H9 (cell line): ENCODE measurements at regions not wholly inside any gene's neighbourhood (a gene's known extent, or its start where the extent isn't known, plus 50 kb on each side); places are given as distances from the start of the nearest gene placed in this dataset.

ENCODE experiments used
- DNase-seq: peaks from one replicate; pipeline ENCODE4 v3.0.0-alpha.2; 2017
- H2AFZ ChIP-seq: one replicate; pipeline ENCODE4 v1.6.1; 2013; ENCODE audit warnings: mild to moderate bottlenecking, low read length, control low read depth, moderate library complexity
- H2AK5ac ChIP-seq: 2 replicates; pipeline ENCODE4 v1.6.1; 2013; ENCODE audit warnings: low read length, control low read depth, mixed read lengths; ENCODE audit not compliant: insufficient read length
- H2BK120ac ChIP-seq: one replicate; pipeline ENCODE4 v1.6.1; 2013; ENCODE audit warnings: low read depth, mild to moderate bottlenecking, low read length, control low read depth, inconsistent platforms; ENCODE audit not compliant: poor library complexity, severe bottlenecking
- H2BK12ac ChIP-seq: 2 replicates; pipeline ENCODE4 v1.6.1; 2013; ENCODE audit warnings: low read length, control low read depth, mixed read lengths, low read depth; ENCODE audit not compliant: insufficient read length
- H2BK15ac ChIP-seq: 2 replicates; pipeline ENCODE4 v1.6.1; 2013; ENCODE audit warnings: low read depth, low read length, control low read depth
- H2BK20ac ChIP-seq: one replicate; pipeline ENCODE4 v1.6.1; 2013; ENCODE audit warnings: low read depth, mild to moderate bottlenecking, low read length, control low read depth, inconsistent platforms; ENCODE audit not compliant: poor library complexity, severe bottlenecking
- H2BK5ac ChIP-seq: 2 replicates; pipeline ENCODE4 v1.6.1; 2013; ENCODE audit warnings: low read length, control low read depth, mixed read lengths; ENCODE audit not compliant: insufficient read length
- H3K14ac ChIP-seq: 2 replicates; pipeline ENCODE4 v1.6.1; 2013; ENCODE audit warnings: low read length, control low read depth; ENCODE audit not compliant: insufficient read depth
- H3K18ac ChIP-seq: 2 replicates; pipeline ENCODE4 v1.6.1; 2013; ENCODE audit warnings: low read depth, mild to moderate bottlenecking, mixed read lengths, low read length, control low read depth; ENCODE audit not compliant: insufficient read length
- H3K23ac ChIP-seq: 2 replicates; pipeline ENCODE4 v1.6.1; 2013; ENCODE audit warnings: low read length, control low read depth, mixed read lengths, low read depth; ENCODE audit not compliant: insufficient read length
- H3K23me2 ChIP-seq: 2 replicates; pipeline ENCODE4 v1.6.1; 2013; ENCODE audit warnings: low read depth, mild to moderate bottlenecking, mixed read lengths, low read length, control low read depth; ENCODE audit not compliant: insufficient read length, poor library complexity, severe bottlenecking
- H3K27ac ChIP-seq: 2 replicates; pipeline ENCODE4 v1.5.1; 2013; ENCODE audit warnings: low read length, control low read depth, mixed read lengths, low read depth; ENCODE audit not compliant: insufficient read length
- H3K27me3 ChIP-seq: 2 replicates; pipeline ENCODE4 v1.6.1; 2013; ENCODE audit warnings: low read length, control low read depth, inconsistent platforms; ENCODE audit not compliant: insufficient read depth
- H3K4ac ChIP-seq: 2 replicates; pipeline ENCODE4 v1.6.1; 2013; ENCODE audit warnings: low read depth, mild to moderate bottlenecking, control low read depth, inconsistent platforms, low read length, moderate library complexity
- H3K4me1 ChIP-seq: 2 replicates; pipeline ENCODE4 v1.6.1; 2013; ENCODE audit warnings: low read length, control low read depth, inconsistent platforms; ENCODE audit not compliant: insufficient read depth
- H3K4me2 ChIP-seq: 2 replicates; pipeline ENCODE4 v1.6.1; 2013; ENCODE audit warnings: low read length, control low read depth, mixed read lengths; ENCODE audit not compliant: insufficient read length, insufficient read depth
- H3K56ac ChIP-seq: 2 replicates; pipeline ENCODE4 v1.6.1; 2013; ENCODE audit warnings: low read depth, mild to moderate bottlenecking, mixed read lengths, low read length, control low read depth; ENCODE audit not compliant: insufficient read length
- H3K79me1 ChIP-seq: 2 replicates; pipeline ENCODE4 v1.6.1; 2013; ENCODE audit warnings: low read depth, mild to moderate bottlenecking, moderate library complexity, low read length, control low read depth, inconsistent platforms; ENCODE audit not compliant: insufficient read depth, poor library complexity, severe bottlenecking
- H3K79me2 ChIP-seq: 2 replicates; pipeline ENCODE4 v1.6.1; 2013; ENCODE audit warnings: low read length, control low read depth, inconsistent platforms; ENCODE audit not compliant: insufficient read depth
- H3K9ac ChIP-seq: 2 replicates; pipeline ENCODE4 v1.6.1; 2013; ENCODE audit warnings: low read length, control low read depth, mixed read lengths; ENCODE audit not compliant: insufficient read length; ENCODE audit errors: extremely low read depth
- H3K9me3 ChIP-seq: one replicate; pipeline ENCODE4 v1.6.1; 2013; ENCODE audit warnings: low read depth, low read length, inconsistent platforms; ENCODE audit not compliant: control insufficient read depth
- H3T11ph ChIP-seq: one replicate; pipeline ENCODE4 v1.6.1; 2013; ENCODE audit warnings: mild to moderate bottlenecking, low read length, control low read depth, inconsistent platforms
- H4K20me1 ChIP-seq: one replicate; pipeline ENCODE4 v1.6.1; 2013; ENCODE audit not compliant: control insufficient read depth, insufficient read length, insufficient read depth
- H4K5ac ChIP-seq: 2 replicates; pipeline ENCODE4 v1.6.1; 2013; ENCODE audit warnings: low read depth, mild to moderate bottlenecking, mixed read lengths, low read length, control low read depth; ENCODE audit not compliant: insufficient read length
- H4K8ac ChIP-seq: replicated peaks from 2 replicates; pipeline ENCODE4 v1.6.1; 2013; ENCODE audit warnings: low read length, control low read depth, mixed read lengths, low read depth; ENCODE audit not compliant: insufficient read length
- H4K91ac ChIP-seq: 2 replicates; pipeline ENCODE4 v1.6.1; 2013; ENCODE audit warnings: low read depth, mild to moderate bottlenecking, moderate library complexity, mixed read lengths, low read length, control low read depth; ENCODE audit not compliant: insufficient read length
- H3K27ac Mint-ChIP-seq, 3 experiments: 2 replicates in 2 of 3; 3 replicates in 1 of 3; pipeline ENCODE4 v1.8.0; 2020 to 2021; ENCODE audit warnings: mixed read lengths in 3 of 3, mild to moderate bottlenecking in 1 of 3, moderate library complexity in 1 of 3
- H3K27me3 Mint-ChIP-seq: 2 replicates; pipeline ENCODE4 v1.8.0; 2021; ENCODE audit warnings: low read depth, mild to moderate bottlenecking, moderate library complexity, mixed read lengths
- H3K36me3 Mint-ChIP-seq, 3 experiments: 2 replicates in 2 of 3; 3 replicates in 1 of 3; pipeline ENCODE4 v1.8.0; 2020 to 2021; ENCODE audit warnings: low read depth in 3 of 3, mixed read lengths in 3 of 3; ENCODE audit not compliant: insufficient read depth in 1 of 3
- H3K4me1 Mint-ChIP-seq, 2 experiments: 2 replicates each; pipeline ENCODE4 v1.8.0; 2020; ENCODE audit warnings: mixed read lengths in 2 of 2
- H3K4me3 Mint-ChIP-seq, 2 experiments: 2 replicates in 1 of 2; 3 replicates in 1 of 2; pipeline ENCODE4 v1.8.0; 2020 to 2021; ENCODE audit warnings: mild to moderate bottlenecking in 2 of 2, mixed read lengths in 2 of 2, moderate library complexity in 1 of 2
- H3K9me3 Mint-ChIP-seq, 2 experiments: 2 replicates in 1 of 2; 3 replicates in 1 of 2; pipeline ENCODE4 v1.8.0; 2020; ENCODE audit warnings: mild to moderate bottlenecking in 2 of 2, mixed read lengths in 2 of 2, moderate library complexity in 1 of 2
- WGBS: extraction: QIAGEN DNeasy Blood & Tissue Kit; methylation state at CpG from one replicate; pipeline ENCODE4 v1.1.7; 2013; ENCODE audit warnings: missing lambda C conversion rate, low lambda C conversion rate, mixed read lengths; ENCODE audit not compliant: insufficient read length; ENCODE audit errors: extremely low coverage; 5-methylcytosine and 5-hydroxymethylcytosine counted together
- TF ChIP-seq, protein P1 (sequence below): fragments of 200-600 bp; sonication (generic); conservative IDR thresholded peaks from 3 replicates; pipeline ENCODE4 v1.8.0; 2021; ENCODE audit warnings: antibody characterized with exemption, mild to moderate bottlenecking

DNA sequence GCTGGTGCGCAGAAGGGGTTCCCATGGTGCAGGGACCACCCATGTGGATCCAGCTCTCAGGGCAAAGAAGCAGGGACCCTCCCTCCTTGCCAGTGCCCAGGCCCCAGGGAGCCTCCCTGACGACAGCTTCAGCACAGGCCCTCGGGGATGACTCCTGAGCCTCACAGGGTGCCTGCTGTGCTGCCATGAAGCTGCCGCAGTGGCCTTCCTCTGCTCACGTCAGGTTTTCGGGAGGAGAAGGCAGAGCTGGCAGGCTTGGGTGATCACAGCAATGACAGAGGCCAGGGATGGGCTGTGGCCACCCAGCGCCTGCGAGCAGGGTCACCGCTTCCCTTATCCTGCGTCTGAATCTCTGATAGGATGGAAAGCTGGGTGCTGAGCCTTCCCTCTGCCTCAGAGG is 276.2 kb downstream of the BRD1 start:
- Histone ChIP-seq H3K56ac (no peak overlapping the region), H3K9me3 (peaks cover 8% of the 10 kb centered on the region), H2BK12ac (no peak overlapping the region), H2BK120ac (no peak overlapping the region), H3K18ac (no peak overlapping the region), H3K4me1 (no peaks in the 10 kb centered on the region), H3K79me2 (no peaks in the 10 kb centered on the region), H3K23ac (no peak overlapping the region), H3K79me1 (no peaks in the 10 kb centered on the region), H3K23me2 (no peaks in the 10 kb centered on the region), H3K9ac (no peak overlapping the region), H2BK15ac (no peak overlapping the region), H2BK20ac (no peak overlapping the region), H2AFZ (no peak overlapping the region), H3K27me3 (no peaks in the 10 kb centered on the region), H3K4me2 (no peak overlapping the region), H3T11ph (no peak overlapping the region), H4K5ac (no peak overlapping the region), H2AK5ac (no peak overlapping the region), H3K4ac (no peak overlapping the region), H3K14ac (no peak overlapping the region), H2BK5ac (no peak overlapping the region), H3K27ac (no peak overlapping the region), H4K91ac (no peak overlapping the region), H4K20me1 (no peaks in the 10 kb centered on the region), H4K8ac (no peak overlapping the region)
- Mint-ChIP-seq H3K27ac (no peak overlapping the region), H3K4me3 (no peak overlapping the region), H3K36me3 (peaks cover 9 to 17% (median 10%) of the 10 kb centered on the region in 3 experiments), H3K27me3 (peaks cover 13% of the 10 kb centered on the region), H3K9me3 (peaks cover 14 to 16% of the 10 kb centered on the region in 2 experiments), H3K4me1 (peaks cover 18 to 21% of the 10 kb centered on the region in 2 experiments)
- TF ChIP-seq, protein P1, sequence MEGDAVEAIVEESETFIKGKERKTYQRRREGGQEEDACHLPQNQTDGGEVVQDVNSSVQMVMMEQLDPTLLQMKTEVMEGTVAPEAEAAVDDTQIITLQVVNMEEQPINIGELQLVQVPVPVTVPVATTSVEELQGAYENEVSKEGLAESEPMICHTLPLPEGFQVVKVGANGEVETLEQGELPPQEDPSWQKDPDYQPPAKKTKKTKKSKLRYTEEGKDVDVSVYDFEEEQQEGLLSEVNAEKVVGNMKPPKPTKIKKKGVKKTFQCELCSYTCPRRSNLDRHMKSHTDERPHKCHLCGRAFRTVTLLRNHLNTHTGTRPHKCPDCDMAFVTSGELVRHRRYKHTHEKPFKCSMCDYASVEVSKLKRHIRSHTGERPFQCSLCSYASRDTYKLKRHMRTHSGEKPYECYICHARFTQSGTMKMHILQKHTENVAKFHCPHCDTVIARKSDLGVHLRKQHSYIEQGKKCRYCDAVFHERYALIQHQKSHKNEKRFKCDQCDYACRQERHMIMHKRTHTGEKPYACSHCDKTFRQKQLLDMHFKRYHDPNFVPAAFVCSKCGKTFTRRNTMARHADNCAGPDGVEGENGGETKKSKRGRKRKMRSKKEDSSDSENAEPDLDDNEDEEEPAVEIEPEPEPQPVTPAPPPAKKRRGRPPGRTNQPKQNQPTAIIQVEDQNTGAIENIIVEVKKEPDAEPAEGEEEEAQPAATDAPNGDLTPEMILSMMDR: no peak
- WGBS: no CpG with 5 or more reads among the region's 10 CpGs
- no peak for DNase-seq
